ENCODE measurements at regions not wholly inside any gene's neighbourhood (a gene's known extent, or its start where the extent isn't known, plus 50 kb on each side); places are given as distances from the start of the nearest gene placed in this dataset.

GRCh38 chr2:120480903-120481445 lies 135.0 kb downstream of the INHBB start:
- DNase-seq, result no peak

- no peak for DNase-seq
Observed at GRCh38 chr2:120481446-120482194, 135.7 kb downstream of the INHBB start.

GRCh38 chr2:120482334-120482733 lies 136.4 kb downstream of the INHBB start:
- no peak for DNase-seq

- DNase-seq, result no peak
Observed at GRCh38 chr2:120483355-120483754, 137.4 kb downstream of the INHBB start.

GRCh38 chr2:120485096-120485495 lies 139.2 kb downstream of the INHBB start:
- DNase-seq, result no peak

- no peak for DNase-seq
Observed at GRCh38 chr2:120486441-120486840, 140.5 kb downstream of the INHBB start.

- no peak for DNase-seq
Observed at GRCh38 chr2:120486946-120487345, 141.0 kb downstream of the INHBB start.

- no peak for DNase-seq
Observed at GRCh38 chr2:120488531-120488930, 142.6 kb downstream of the INHBB start.

GRCh38 chr2:120489023-120489422 lies 143.1 kb downstream of the INHBB start:
- DNase-seq, result no peak

GRCh38 chr2:120490091-120490798 lies 144.3 kb downstream of the INHBB start:
- DNase-seq, result no peak

- no peak for DNase-seq
Observed at GRCh38 chr2:120491111-120491625, 145.2 kb downstream of the INHBB start.

- DNase-seq, result no peak
Observed at GRCh38 chr2:120493231-120493630, 147.3 kb downstream of the INHBB start.

- DNase-seq, result no peak
Observed at GRCh38 chr2:120494446-120494845, 148.5 kb downstream of the INHBB start.

GRCh38 chr2:120495586-120495985 lies 149.7 kb downstream of the INHBB start:
- DNase-seq, result no peak

GRCh38 chr2:120496235-120496634 lies 150.3 kb downstream of the INHBB start:
- DNase-seq, result no peak

GRCh38 chr2:120496759-120497158 lies 150.8 kb downstream of the INHBB start:
- DNase-seq, result no peak

GRCh38 chr2:120497261-120497977 lies 151.5 kb downstream of the INHBB start:
- DNase-seq, result no peak

- DNase-seq, result no peak
Observed at GRCh38 chr2:120498121-120498520, 152.2 kb downstream of the INHBB start.

GRCh38 chr2:120498576-120499394 lies 152.8 kb downstream of the INHBB start:
- no peak for DNase-seq

- no peak for DNase-seq
Observed at GRCh38 chr2:120499784-120500495, 154.0 kb downstream of the INHBB start.

- no peak for DNase-seq
Observed at GRCh38 chr2:120501591-120501990, 155.7 kb downstream of the INHBB start.

GRCh38 chr2:120502357-120502756 lies 156.4 kb downstream of the INHBB start:
- no peak for DNase-seq
